GM12872 (cell line): ENCODE measurements at regions not wholly inside any gene's neighbourhood (a gene's known extent, or its start where the extent isn't known, plus 50 kb on each side); places are given as distances from the start of the nearest gene placed in this dataset.
A peak's percentile ranks its signal among the peaks of the same experiment; 100 is the strongest.

Experiments used
- TF ChIP-seq, protein P1 (sequence below): IDR thresholded peaks from 3 replicates; pipeline ENCODE4 v1.5.1; 2011; ENCODE audit warnings: low read depth, mild to moderate bottlenecking, low read length, moderate library complexity; ENCODE audit not compliant: insufficient read depth

DNA sequence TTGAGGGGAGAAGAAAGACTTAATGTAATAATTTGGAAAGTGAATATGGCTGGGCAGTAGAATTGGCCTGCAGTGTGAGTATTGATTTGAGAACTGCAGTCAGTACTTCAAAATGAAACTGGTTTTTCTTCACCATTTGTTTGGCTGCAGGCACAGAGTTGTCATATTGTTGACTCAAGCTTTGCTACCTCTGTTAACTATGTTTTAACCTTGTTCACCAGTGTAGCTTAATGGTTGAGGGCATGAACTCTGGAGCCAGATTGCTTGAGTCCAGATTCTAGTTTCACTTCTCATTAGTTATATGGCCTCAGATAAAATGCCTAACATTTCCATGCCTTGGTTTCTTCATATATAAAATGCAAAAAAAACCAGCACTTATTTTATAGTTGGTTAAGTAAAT lies 64.1 kb downstream of the CFAP44 start:
- TF ChIP-seq, protein P1, sequence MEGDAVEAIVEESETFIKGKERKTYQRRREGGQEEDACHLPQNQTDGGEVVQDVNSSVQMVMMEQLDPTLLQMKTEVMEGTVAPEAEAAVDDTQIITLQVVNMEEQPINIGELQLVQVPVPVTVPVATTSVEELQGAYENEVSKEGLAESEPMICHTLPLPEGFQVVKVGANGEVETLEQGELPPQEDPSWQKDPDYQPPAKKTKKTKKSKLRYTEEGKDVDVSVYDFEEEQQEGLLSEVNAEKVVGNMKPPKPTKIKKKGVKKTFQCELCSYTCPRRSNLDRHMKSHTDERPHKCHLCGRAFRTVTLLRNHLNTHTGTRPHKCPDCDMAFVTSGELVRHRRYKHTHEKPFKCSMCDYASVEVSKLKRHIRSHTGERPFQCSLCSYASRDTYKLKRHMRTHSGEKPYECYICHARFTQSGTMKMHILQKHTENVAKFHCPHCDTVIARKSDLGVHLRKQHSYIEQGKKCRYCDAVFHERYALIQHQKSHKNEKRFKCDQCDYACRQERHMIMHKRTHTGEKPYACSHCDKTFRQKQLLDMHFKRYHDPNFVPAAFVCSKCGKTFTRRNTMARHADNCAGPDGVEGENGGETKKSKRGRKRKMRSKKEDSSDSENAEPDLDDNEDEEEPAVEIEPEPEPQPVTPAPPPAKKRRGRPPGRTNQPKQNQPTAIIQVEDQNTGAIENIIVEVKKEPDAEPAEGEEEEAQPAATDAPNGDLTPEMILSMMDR: no peak

DNA sequence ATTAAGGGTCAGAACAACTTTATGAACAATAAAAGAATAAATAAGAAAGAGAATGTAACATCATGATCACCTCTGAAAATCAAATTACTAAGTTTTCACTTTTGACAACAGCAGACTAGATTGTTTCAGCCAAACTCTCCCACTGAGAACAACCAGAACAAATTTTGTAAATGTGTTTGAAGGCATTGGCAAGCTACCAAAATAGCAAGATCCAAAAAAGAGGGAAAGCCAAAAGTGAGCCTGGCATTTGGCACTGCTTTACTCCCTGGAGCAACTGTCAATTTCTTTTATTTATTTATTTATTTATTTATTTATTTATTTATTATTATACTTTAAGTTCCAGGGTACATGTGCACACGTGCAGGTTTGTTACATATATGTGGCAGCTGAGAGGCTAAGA lies 67.2 kb downstream of the CFAP44 start:
- TF ChIP-seq, protein P1: no peak

DNA sequence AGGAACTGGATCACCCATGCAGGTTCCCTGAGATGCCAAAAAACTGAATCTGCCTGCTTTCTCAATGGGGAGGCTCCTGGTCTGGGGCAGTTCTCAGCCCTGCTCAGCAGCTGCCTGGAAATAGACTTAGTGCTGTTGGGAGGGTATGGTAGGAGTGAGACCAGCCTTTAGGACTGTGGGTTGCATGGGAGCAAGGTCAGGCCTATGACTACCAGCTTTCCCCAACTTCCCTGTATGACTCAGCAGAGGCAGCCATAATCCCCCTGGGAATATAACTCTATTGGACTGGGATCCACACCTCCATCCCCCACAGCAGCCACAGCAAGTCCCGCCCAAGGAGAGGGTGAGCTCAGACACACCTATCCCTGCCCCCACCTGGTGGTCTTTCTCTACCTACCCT lies 87.0 kb downstream of the CFAP44 start:
- TF ChIP-seq, protein P1: no peak

DNA sequence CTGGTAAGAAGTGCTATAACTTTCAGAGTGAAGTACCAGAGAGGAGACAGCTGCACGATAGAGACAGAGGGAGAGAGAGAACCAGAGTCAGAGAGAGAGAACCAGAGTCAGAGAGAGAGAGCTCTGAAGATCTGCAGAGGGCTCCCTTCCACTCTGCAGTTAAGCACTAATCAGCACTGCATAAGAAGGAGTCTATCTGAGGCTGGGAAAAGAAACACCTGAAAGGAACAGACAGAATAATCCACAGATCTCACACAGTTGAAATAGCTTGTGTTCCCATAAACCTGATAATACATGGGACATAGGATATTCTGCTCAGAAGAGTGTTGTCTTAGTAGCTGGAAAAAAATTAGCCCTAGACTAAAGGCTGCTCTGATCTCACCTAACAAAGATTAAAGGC lies 87.6 kb downstream of the CFAP44 start:
- TF ChIP-seq, protein P1: no peak

DNA sequence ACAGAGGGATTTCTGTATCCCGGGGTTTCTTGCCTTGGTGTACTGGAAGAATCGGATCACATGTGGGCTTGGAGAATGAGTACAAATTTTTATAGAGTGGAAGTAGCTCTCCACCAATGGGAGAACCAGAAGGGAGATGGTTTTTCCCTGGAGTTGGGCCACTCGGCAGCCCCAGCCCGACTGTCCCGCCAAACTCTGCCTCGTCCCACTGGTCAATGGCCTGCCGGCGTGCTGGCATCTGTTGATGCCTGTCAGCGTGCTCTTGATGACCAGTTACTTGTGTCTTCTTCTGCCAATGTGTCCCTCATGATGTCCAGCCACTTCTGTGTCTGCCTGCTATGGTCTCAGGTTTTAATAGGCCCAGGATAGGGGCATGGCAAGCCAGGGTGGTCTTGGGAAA lies 100.5 kb downstream of the CFAP44 start:
- TF ChIP-seq, protein P1: no peak

DNA sequence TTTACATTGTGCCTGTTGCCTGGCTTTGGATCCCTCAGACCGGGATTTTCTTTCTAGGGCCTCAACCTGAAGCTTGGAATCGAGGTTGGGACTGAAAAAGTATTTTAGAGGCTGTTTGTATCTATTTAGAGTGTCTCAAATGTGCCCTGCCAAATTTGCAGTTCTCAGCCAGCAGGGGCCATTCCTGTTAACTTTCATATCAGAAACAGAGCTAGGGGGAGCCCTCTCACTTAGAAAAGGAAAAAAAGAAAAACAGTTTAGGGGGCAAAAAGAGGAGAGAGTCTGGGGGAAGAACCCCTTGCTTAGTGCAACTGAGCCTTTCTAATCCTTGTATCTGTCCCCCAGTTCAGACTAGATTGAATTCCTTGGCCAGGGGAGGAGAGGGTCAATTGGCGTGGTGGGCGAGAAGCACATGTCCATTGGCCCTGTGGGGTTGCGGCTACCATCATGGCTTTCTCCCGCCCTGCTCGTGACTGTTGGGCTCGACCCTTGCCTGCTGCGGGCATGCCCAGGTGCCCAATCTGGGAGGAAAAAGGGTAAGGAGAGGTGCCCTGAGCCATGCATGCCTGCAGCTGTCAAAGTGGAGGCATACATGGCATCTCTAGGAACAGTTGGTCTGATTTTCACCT lies 101.6 kb downstream of the CFAP44 start:
- TF ChIP-seq, protein P1: peak; percentile 26; the same call in 2 of the 3 replicates
